ENCODE measurements at regions not wholly inside any gene's neighbourhood (a gene's known extent, or its start where the extent isn't known, plus 50 kb on each side); places are given as distances from the start of the nearest gene placed in this dataset.

- H3K27ac ChIP-seq (ENCODE audit: insufficient read depth, low read depth, low read length), result no peak overlapping the region
- DNase-seq (ENCODE audit: low read depth, low spot score) (no peak), FAIRE-seq (no peak)
- no peaks in the 10 kb centered on the region for H3K79me2 ChIP-seq (ENCODE audit: control insufficient read depth, insufficient read depth, low read length)
- H3K4me1 ChIP-seq (ENCODE audit: control insufficient read depth, extremely low read depth, insufficient read depth, low read length), result no peaks in the 10 kb centered on the region
- dilution Hi-C loops (cut with MboI; ENCODE audit: extremely low pct_ligation_motif_present, low sequenced_read_pairs) (no loop called here), intact Hi-C loops (cut with micrococcal nuclease) (no loop called here)
- H3K4me3 ChIP-seq (replicated peaks in 1 of 3; ENCODE audit: insufficient read depth in 1 of 3, low read depth in 1 of 3, low read length in 3 of 3), result no peak overlapping the region
- H3K27me3 ChIP-seq (ENCODE audit: control insufficient read depth in 2 of 2, insufficient read depth in 2 of 2, low read length in 2 of 2), result no peaks in the 10 kb centered on the region
- H3K9me3 ChIP-seq (replicated peaks; ENCODE audit: control insufficient read depth, insufficient read depth, low read length), result no peaks in the 10 kb centered on the region
- no peaks in the 10 kb centered on the region for H4K20me1 ChIP-seq (replicated peaks; ENCODE audit: control insufficient read depth, extremely low read depth, insufficient read depth, low read length)
- ChIA-PET POLR2A (no interaction called here), CTCF (no interaction called here)
- TF ChIP-seq JUN (IDR thresholded peaks at IDR 0.05; ENCODE audit: borderline replicate concordance, insufficient read depth, insufficient read length, low read depth) (no peak), POLR2A (IDR thresholded peaks at IDR 0.05; ENCODE audit: low read depth, low read length) (no peak), FOS (IDR thresholded peaks at IDR 0.05; ENCODE audit: borderline replicate concordance, insufficient read depth, low read length) (no peak), CTCF (IDR thresholded peaks at IDR 0.05; ENCODE audit: extremely low read depth in 1 of 2, insufficient read depth in 1 of 2, low read depth in 1 of 2, low read length in 2 of 2) (no peak), MAX (IDR thresholded peaks at IDR 0.05; ENCODE audit: insufficient read depth, insufficient read length) (no peak), GATA2 (IDR thresholded peaks at IDR 0.05; ENCODE audit: insufficient read depth, insufficient read length, low read depth, low read length) (no peak), MYC (IDR thresholded peaks at IDR 0.05; ENCODE audit: low read depth, low read length) (no peak)
- H3K36me3 ChIP-seq (ENCODE audit: control insufficient read depth in 2 of 2, extremely low read depth in 1 of 2, insufficient read depth in 2 of 2, low read length in 2 of 2), result no peaks in the 10 kb centered on the region
- no TSS peak for BruUV-seq (replicated peaks)
- H2AFZ ChIP-seq (ENCODE audit: low read depth, low read length), result no peak overlapping the region
- no peaks in the 10 kb centered on the region for H3K9me1 ChIP-seq (replicated peaks; ENCODE audit: control insufficient read depth, extremely low read depth, insufficient read depth, low read length)
- no peak overlapping the region for H3K9ac ChIP-seq (replicated peaks; ENCODE audit: extremely low read depth, insufficient read depth, low read length)
- H3K4me2 ChIP-seq (ENCODE audit: insufficient read depth, low read length), result no peak overlapping the region
Observed at GRCh38 chr5:28984639-28985038, 1946.3 kb upstream of the CDH9 start.

- no peaks in the 10 kb centered on the region for H3K4me1 ChIP-seq (ENCODE audit: control insufficient read depth, extremely low read depth, insufficient read depth, low read length)
- H3K4me2 ChIP-seq (ENCODE audit: insufficient read depth, low read length), result no peak overlapping the region
- intact Hi-C loops (cut with micrococcal nuclease) (no loop called here), dilution Hi-C loops (cut with MboI; ENCODE audit: extremely low pct_ligation_motif_present, low sequenced_read_pairs) (no loop called here)
- H4K20me1 ChIP-seq (replicated peaks; ENCODE audit: control insufficient read depth, extremely low read depth, insufficient read depth, low read length), result no peaks in the 10 kb centered on the region
- H3K4me3 ChIP-seq (replicated peaks in 1 of 3; ENCODE audit: insufficient read depth in 1 of 3, low read depth in 1 of 3, low read length in 3 of 3), result no peak overlapping the region
- no peaks in the 10 kb centered on the region for H3K79me2 ChIP-seq (ENCODE audit: control insufficient read depth, insufficient read depth, low read length)
- no peaks in the 10 kb centered on the region for H3K9me1 ChIP-seq (replicated peaks; ENCODE audit: control insufficient read depth, extremely low read depth, insufficient read depth, low read length)
- H3K9me3 ChIP-seq (replicated peaks; ENCODE audit: control insufficient read depth, insufficient read depth, low read length), result no peaks in the 10 kb centered on the region
- no peak overlapping the region for H2AFZ ChIP-seq (ENCODE audit: low read depth, low read length)
- no peak overlapping the region for H3K9ac ChIP-seq (replicated peaks; ENCODE audit: extremely low read depth, insufficient read depth, low read length)
- ChIA-PET POLR2A (no interaction called here), CTCF (no interaction called here)
- no peak for FAIRE-seq
- no peak for DNase-seq (ENCODE audit: low read depth, low spot score)
- TF ChIP-seq JUN (IDR thresholded peaks at IDR 0.05; ENCODE audit: borderline replicate concordance, insufficient read depth, insufficient read length, low read depth) (no peak), EZH2 (IDR thresholded peaks at IDR 0.05; ENCODE audit: borderline replicate concordance, low read depth, low read length, severe bottlenecking) (no peak), GATA2 (IDR thresholded peaks at IDR 0.05; ENCODE audit: insufficient read depth, insufficient read length, low read depth, low read length) (no peak), POLR2A (IDR thresholded peaks at IDR 0.05; ENCODE audit: low read depth, low read length) (no peak), FOS (IDR thresholded peaks at IDR 0.05; ENCODE audit: borderline replicate concordance, insufficient read depth, low read length) (no peak), MAX (IDR thresholded peaks at IDR 0.05; ENCODE audit: insufficient read depth, insufficient read length) (no peak), CTCF (IDR thresholded peaks at IDR 0.05; ENCODE audit: extremely low read depth in 1 of 2, insufficient read depth in 1 of 2, low read depth in 1 of 2, low read length in 2 of 2) (no peak), MYC (IDR thresholded peaks at IDR 0.05; ENCODE audit: low read depth, low read length) (no peak), POLR2AphosphoS5 (IDR thresholded peaks at IDR 0.05; ENCODE audit: insufficient read depth, low read depth, low read length) (no peak)
- H3K27ac ChIP-seq (ENCODE audit: insufficient read depth, low read depth, low read length), result no peak overlapping the region
- H3K27me3 ChIP-seq (ENCODE audit: control insufficient read depth in 2 of 2, insufficient read depth in 2 of 2, low read length in 2 of 2), result no peaks in the 10 kb centered on the region
- BruUV-seq (replicated peaks), result no TSS peak
- no peaks in the 10 kb centered on the region for H3K36me3 ChIP-seq (ENCODE audit: control insufficient read depth in 2 of 2, extremely low read depth in 1 of 2, insufficient read depth in 2 of 2, low read length in 2 of 2)
Observed at GRCh38 chr5:28975508-28975907, 1937.1 kb upstream of the CDH9 start.

All from endothelial cell of umbilical vein (primary cell).